HCT116 (cell line): ENCODE measurements at regions not wholly inside any gene's neighbourhood (a gene's known extent, or its start where the extent isn't known, plus 50 kb on each side); places are given as distances from the start of the nearest gene placed in this dataset.

ENCODE experiments used
- ATAC-seq: fragments of 200-7000 bp; cut with Tn5 transposase; 2 replicates; pipeline ENCODE4 v1.9.1; 2020; ENCODE audit warnings: mild to moderate bottlenecking, moderate library complexity
- BruUV-seq: library from RNA; stranded (reverse); fragments of 400-500 nt; replicated peaks from 2 replicates; lab custom pipeline; 2021; lab: Mats Ljungman, UMichigan
- CTCF ChIA-PET: fragments of 300-600 bp; sonication (Branson Sonifier 250); formaldehyde crosslinking; loops from one replicate; lab custom pipeline; 2021; ENCODE audit warnings: antibody characterized with exemption; lab: Charles Lee
- POLR2A ChIA-PET: fragments of 300-600, 350-600 bp; sonication (Branson Sonifier 250); formaldehyde crosslinking; loops from one replicate; lab custom pipeline; 2021; ENCODE audit warnings: antibody characterized with exemption; lab: Charles Lee
- RAD21 ChIA-PET, 2 experiments: fragments of 300-600 bp; sonication (Branson Sonifier 250); formaldehyde crosslinking; loops; one replicate each; lab custom pipeline; 2023; ENCODE audit warnings: low total read pairs in 2 of 2; ENCODE audit not compliant: uncharacterized antibody in 2 of 2, unreplicated experiment in 2 of 2, low non-redundant PET in 1 of 2; lab: Charles Lee
- DNase-seq: peaks from one replicate; pipeline ENCODE4 v3.0.0-alpha.2; 2010; ENCODE audit warnings: low read depth, low spot score
- H2AFZ ChIP-seq: fragments of 200-600 bp; shearing (Covaris generic), sonication (generic); 2 replicates; pipeline ENCODE4 v1.6.1; 2017; ENCODE audit warnings: low read depth, mixed run types, mixed read lengths, antibody characterized with exemption, low read length; ENCODE audit not compliant: poor library complexity, severe bottlenecking
- H3K27ac ChIP-seq: 2 replicates; pipeline ENCODE4 v1.5.1; 2012; ENCODE audit warnings: low read depth, low read length
- H3K27me3 ChIP-seq: fragments of 200-600 bp; sonication (generic); 2 replicates; pipeline ENCODE4 v1.6.1; 2016; ENCODE audit warnings: mixed run types, low read length, mixed read lengths; ENCODE audit not compliant: insufficient read depth
- H3K36me3 ChIP-seq, 2 experiments: fragments of 200-500 bp in 1 of 2; fragments of 200-600 bp in 1 of 2; sonication (Bioruptor generic) in 1 of 2; sonication (generic) in 1 of 2; 2 replicates each; pipeline versions ENCODE4 v1.5.1 to v1.6.1; 2014 to 2016; ENCODE audit warnings: low read length in 2 of 2, inconsistent platforms in 1 of 2, mixed read lengths in 1 of 2, mixed run types in 1 of 2; ENCODE audit not compliant: insufficient read depth in 2 of 2, control insufficient read depth in 1 of 2
- H3K4me1 ChIP-seq, 2 experiments: fragments of 200-600 bp in 1 of 2; sonication (generic) in 1 of 2; 2 replicates each; pipeline versions ENCODE4 v1.5.1 to v1.6.1; 2012 to 2017; ENCODE audit warnings: low read length in 2 of 2, inconsistent platforms in 1 of 2, mild to moderate bottlenecking in 1 of 2, mixed read lengths in 1 of 2, mixed run types in 1 of 2, moderate library complexity in 1 of 2; ENCODE audit not compliant: insufficient read depth in 2 of 2, control insufficient read depth in 1 of 2
- H3K4me2 ChIP-seq: fragments of 200-600 bp; sonication (generic); 2 replicates; pipeline ENCODE4 v1.6.1; 2017; ENCODE audit warnings: mixed run types, low read length, mixed read lengths
- H3K4me3 ChIP-seq, 2 experiments: fragments of 200-600 bp in 1 of 2; sonication (generic) in 1 of 2; replicated peaks in 1 of 2; 2 replicates each; pipeline ENCODE4 v1.5.1; 2011 to 2016; ENCODE audit warnings: low read length in 2 of 2, control low read depth in 1 of 2, low read depth in 1 of 2, mild to moderate bottlenecking in 1 of 2, mixed read lengths in 1 of 2, mixed run types in 1 of 2
- H3K79me2 ChIP-seq: fragments of 200-600 bp; sonication (generic); 2 replicates; pipeline ENCODE4 v1.6.1; 2017; ENCODE audit warnings: mild to moderate bottlenecking, mixed run types, low read length, moderate library complexity, mixed read lengths; ENCODE audit not compliant: insufficient read depth
- H3K9ac ChIP-seq: fragments of 200-600 bp; sonication (generic); 2 replicates; pipeline ENCODE4 v1.6.1; 2016; ENCODE audit warnings: low read length, mixed read lengths
- H3K9me2 ChIP-seq: fragments of 200-600 bp; sonication (generic), shearing (Covaris generic); 2 replicates; pipeline ENCODE4 v1.6.1; 2017; ENCODE audit warnings: mixed run types, mild to moderate bottlenecking, moderate library complexity; ENCODE audit not compliant: insufficient read depth
- H3K9me3 ChIP-seq, 2 experiments: fragments of 200-500 bp in 1 of 2; fragments of 200-600 bp in 1 of 2; sonication (Bioruptor generic) in 1 of 2; sonication (generic) in 1 of 2; 2 replicates each; pipeline ENCODE4 v1.6.1; 2014 to 2017; ENCODE audit warnings: low read length in 2 of 2, mixed read lengths in 2 of 2, inconsistent platforms in 1 of 2, low read depth in 1 of 2, mild to moderate bottlenecking in 1 of 2, mixed run types in 1 of 2, moderate library complexity in 1 of 2; ENCODE audit not compliant: control insufficient read depth in 1 of 2, insufficient read depth in 1 of 2
- H4K20me1 ChIP-seq: fragments of 200-600 bp; sonication (generic), shearing (Covaris generic); 2 replicates; pipeline ENCODE4 v1.6.1; 2017; ENCODE audit warnings: mixed run types, mild to moderate bottlenecking, moderate library complexity; ENCODE audit not compliant: insufficient read depth
- ATF3 ChIP-seq: IDR thresholded peaks from 2 replicates; pipeline ENCODE4 v1.6.1; 2012
- CEBPB ChIP-seq: IDR thresholded peaks from 2 replicates; pipeline ENCODE4 v1.6.1; 2012; ENCODE audit warnings: low read depth
- CTCF ChIP-seq, 3 experiments: fragments of 200-600 bp in 1 of 3; sonication (generic) in 1 of 3; IDR thresholded peaks in 2 of 3; conservative IDR thresholded peaks in 1 of 3; 2 replicates each; pipeline ENCODE4 v1.5.1; 2012 to 2017; ENCODE audit warnings: low read depth in 2 of 3, low read length in 2 of 3, antibody characterized with exemption in 1 of 3, borderline replicate concordance in 1 of 3, control low read depth in 1 of 3, mild to moderate bottlenecking in 1 of 3, mixed read lengths in 1 of 3, mixed run types in 1 of 3, moderate library complexity in 1 of 3; ENCODE audit not compliant: insufficient read depth in 1 of 3
- EGR1 ChIP-seq: IDR thresholded peaks from 2 replicates; pipeline ENCODE4 v1.6.1; 2012; ENCODE audit warnings: low read depth
- JUND ChIP-seq: IDR thresholded peaks from 2 replicates; pipeline ENCODE4 v1.6.1; 2012
- POLR2AphosphoS5 ChIP-seq: IDR thresholded peaks from 2 replicates; pipeline ENCODE4 v1.6.1; 2011; ENCODE audit warnings: mild to moderate bottlenecking, low read depth, low read length, moderate library complexity
- RAD21 ChIP-seq: IDR thresholded peaks from 2 replicates; pipeline ENCODE4 v1.6.1; 2012; ENCODE audit warnings: low read depth, mild to moderate bottlenecking
- SIN3A ChIP-seq: IDR thresholded peaks from 2 replicates; pipeline ENCODE4 v1.6.1; 2012; ENCODE audit warnings: low read depth
- SRF ChIP-seq: IDR thresholded peaks from 2 replicates; pipeline ENCODE4 v1.6.1; 2012; ENCODE audit warnings: low read depth
- YY1 ChIP-seq: IDR thresholded peaks from 2 replicates; pipeline ENCODE4 v1.6.1; 2011; ENCODE audit warnings: low read length, low read depth, moderate library complexity, mild to moderate bottlenecking; ENCODE audit not compliant: insufficient replicate concordance; ENCODE audit errors: extremely low read depth
- ZNF274 ChIP-seq: fragments of 200-500 bp; sonication (Bioruptor generic); IDR thresholded peaks from 2 replicates; pipeline ENCODE4 v1.6.1; 2014; ENCODE audit warnings: mild to moderate bottlenecking, low read depth, low read length, inconsistent platforms
- intact Hi-C: fragments of 100-400 bp; cut with micrococcal nuclease; formaldehyde crosslinking; loops from 2 replicates; pipeline ENCODE4 v1.10.0; 2022

DNA sequence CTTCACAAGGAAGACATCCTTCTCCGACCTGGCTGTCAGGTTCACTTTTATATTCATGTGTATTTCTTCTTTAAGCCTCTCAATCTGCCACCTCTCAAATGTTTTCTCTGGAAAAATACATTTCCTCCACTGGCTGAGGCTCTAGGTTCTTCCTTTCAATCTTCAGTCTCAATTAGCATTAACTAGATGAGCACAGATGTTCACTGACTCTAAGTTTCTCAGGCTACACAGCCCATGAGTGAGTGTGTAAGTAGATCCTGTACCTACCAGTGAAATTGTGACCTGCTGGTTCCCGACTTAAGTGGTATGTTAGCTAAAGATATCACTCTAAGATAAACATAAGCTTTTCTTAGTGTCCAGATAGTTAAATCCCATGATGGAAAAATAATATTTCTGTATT is 206.9 kb downstream of the ADAMTS15 start:
- TF ChIP-seq SRF (no peak), JUND (no peak), ATF3 (no peak), CEBPB (no peak), EGR1 (no peak), ZNF274 (no peak), POLR2AphosphoS5 (no peak)
- ChIA-PET POLR2A (no interaction called here), RAD21 (no interaction called here), CTCF (no interaction called here)
- no peaks in the 10 kb centered on the region for H3K79me2 ChIP-seq
- no peak overlapping the region for H3K4me2 ChIP-seq
- H3K4me3 ChIP-seq: no peak overlapping the region
- no TSS peak for BruUV-seq
- DNase-seq (no peak), ATAC-seq (no peak)
- no peaks in the 10 kb centered on the region for H3K36me3 ChIP-seq
- H3K9me3 ChIP-seq: no peaks in the 10 kb centered on the region
- no peak overlapping the region for H3K27ac ChIP-seq
- no peaks in the 10 kb centered on the region for H3K27me3 ChIP-seq
- intact Hi-C loops: no loop called here
- no peak overlapping the region for H2AFZ ChIP-seq
- H3K4me1 ChIP-seq: no peaks in the 10 kb centered on the region
- no peak overlapping the region for H3K9ac ChIP-seq
- no peaks in the 10 kb centered on the region for H4K20me1 ChIP-seq
- H3K9me2 ChIP-seq: no peaks in the 10 kb centered on the region

DNA sequence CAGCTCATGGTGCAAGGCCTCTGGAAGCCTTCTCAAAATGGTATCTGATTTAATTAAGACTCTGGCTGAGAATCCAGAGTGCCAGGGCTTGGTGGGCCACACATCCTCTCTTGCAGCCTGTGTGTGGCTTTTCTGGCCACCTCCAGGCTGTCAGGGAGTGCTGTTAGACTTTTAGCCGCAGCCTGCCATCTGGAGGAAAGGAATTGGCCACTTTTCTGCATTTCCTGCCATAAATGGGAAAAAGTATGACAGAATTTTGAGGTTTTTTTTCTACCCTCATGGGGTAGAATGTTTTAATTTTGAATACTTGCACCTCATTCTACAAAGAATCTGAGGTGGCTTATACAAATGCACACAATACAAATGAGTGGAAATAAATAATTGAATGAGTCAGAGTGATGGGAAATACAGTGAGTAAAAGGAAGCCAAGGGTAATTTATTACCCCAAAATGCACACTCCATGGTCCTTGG is 218.4 kb downstream of the ADAMTS15 start:
- TF ChIP-seq CTCF (IDR thresholded peaks at IDR 0.05 in 2 of 3, conservative IDR thresholded peaks at IDR 0.05 in 1 of 3; ENCODE audit: borderline replicate concordance in 1 of 3, insufficient read depth in 1 of 3, low read depth in 2 of 3, low read length in 2 of 3) (0 out of 6 replicates have a peak, but pooled peaks of 1 of the 3 experiments have one; percentile 7), YY1 (no peak), RAD21 (peak; percentile 43), SIN3A (no peak)
- H4K20me1 ChIP-seq: no peaks in the 10 kb centered on the region
- H3K27me3 ChIP-seq: no peaks in the 10 kb centered on the region
- no peak for DNase-seq
- H3K79me2 ChIP-seq: no peaks in the 10 kb centered on the region
- ChIA-PET POLR2A (no interaction called here), CTCF (no interaction called here), RAD21 (no interaction called here)
- no peak overlapping the region for H3K4me2 ChIP-seq
- no peaks in the 10 kb centered on the region for H3K9me2 ChIP-seq
- H3K36me3 ChIP-seq: no peaks in the 10 kb centered on the region
- no peak overlapping the region for H2AFZ ChIP-seq
- H3K4me3 ChIP-seq: no peak overlapping the region
- no peaks in the 10 kb centered on the region for H3K9me3 ChIP-seq
- no peak overlapping the region for H3K9ac ChIP-seq
- H3K27ac ChIP-seq: no peak overlapping the region
- no TSS peak for BruUV-seq
- H3K4me1 ChIP-seq: no peaks in the 10 kb centered on the region
- intact Hi-C loops: loop anchor here (10.0 kb wide), 1 partner anchor 232 kb away; no protein-coding TSS in a partner anchor
- ATAC-seq: no peak
